IPS-18c (cell line): ENCODE measurements at regions not wholly inside any gene's neighbourhood (a gene's known extent, or its start where the extent isn't known, plus 50 kb on each side); places are given as distances from the start of the nearest gene placed in this dataset.

Experiments
- H3K4me3 ChIP-seq: 2 replicates; pipeline ENCODE4 v1.7.0; 2013; ENCODE audit warnings: low read depth, mild to moderate bottlenecking, low read length, moderate library complexity; ENCODE audit not compliant: insufficient read depth
- H3K9me3 ChIP-seq: one replicate; pipeline ENCODE4 v1.6.1; 2013; ENCODE audit warnings: mild to moderate bottlenecking, low read length, moderate library complexity; ENCODE audit not compliant: control insufficient read depth, insufficient read depth

GRCh38 chr11:82303671-82304070 lies 430.0 kb downstream of the FAM181B start:
- H3K9me3 ChIP-seq = no peaks in the 10 kb centered on the region
- H3K4me3 ChIP-seq = no peak overlapping the region

GRCh38 chr11:82288471-82288870 lies 445.2 kb downstream of the FAM181B start:
- no peak overlapping the region for H3K4me3 ChIP-seq

GRCh38 chr11:82270870-82271269 lies 462.8 kb downstream of the FAM181B start:
- no peak overlapping the region for H3K4me3 ChIP-seq
- H3K9me3 ChIP-seq = no peaks in the 10 kb centered on the region

More at GRCh38 chr11:82288471-82288870, 445.2 kb downstream of the FAM181B start:
- H3K9me3 ChIP-seq = no peaks in the 10 kb centered on the region

GRCh38 chr11:82268627-82269026 lies 465.0 kb downstream of the FAM181B start:
- H3K4me3 ChIP-seq = no peak overlapping the region

GRCh38 chr11:82267186-82267585 lies 466.5 kb downstream of the FAM181B start:
- Histone ChIP-seq H3K9me3 (no peaks in the 10 kb centered on the region), H3K4me3 (no peak overlapping the region)

More at GRCh38 chr11:82268627-82269026, 465.0 kb downstream of the FAM181B start:
- H3K9me3 ChIP-seq = no peaks in the 10 kb centered on the region

GRCh38 chr11:82261367-82261766 lies 472.3 kb downstream of the FAM181B start:
- peaks cover 2% of the 10 kb centered on the region for H3K9me3 ChIP-seq
- no peak overlapping the region for H3K4me3 ChIP-seq

- Histone ChIP-seq H3K4me3 (no peak overlapping the region), H3K9me3 (no peaks in the 10 kb centered on the region)
These were observed 483.6 kb downstream of the FAM181B start for GRCh38 chr11:82250047-82250446.

GRCh38 chr11:82246926-82247325 lies 486.7 kb downstream of the FAM181B start:
- Histone ChIP-seq H3K9me3 (no peaks in the 10 kb centered on the region), H3K4me3 (no peak overlapping the region)

GRCh38 chr11:82239498-82239897 lies 494.2 kb downstream of the FAM181B start:
- H3K4me3 ChIP-seq = no peak overlapping the region
- no peaks in the 10 kb centered on the region for H3K9me3 ChIP-seq

GRCh38 chr11:82234256-82234655 lies 499.4 kb downstream of the FAM181B start:
- Histone ChIP-seq H3K9me3 (no peaks in the 10 kb centered on the region), H3K4me3 (no peak overlapping the region)

- Histone ChIP-seq H3K9me3 (no peaks in the 10 kb centered on the region), H3K4me3 (no peak overlapping the region)
These were observed 500.5 kb downstream of the FAM181B start for GRCh38 chr11:82233201-82233600.

GRCh38 chr11:82229341-82229740 lies 504.3 kb downstream of the FAM181B start:
- H3K4me3 ChIP-seq = no peak overlapping the region
- no peaks in the 10 kb centered on the region for H3K9me3 ChIP-seq

- H3K9me3 ChIP-seq = no peaks in the 10 kb centered on the region
These were observed 507.7 kb downstream of the FAM181B start for GRCh38 chr11:82225930-82226329.

GRCh38 chr11:82225502-82225901 lies 508.2 kb downstream of the FAM181B start:
- H3K4me3 ChIP-seq = no peak overlapping the region

More at GRCh38 chr11:82225930-82226329, 507.7 kb downstream of the FAM181B start:
- H3K4me3 ChIP-seq = no peak overlapping the region

GRCh38 chr11:82216927-82217570 lies 516.6 kb downstream of the FAM181B start:
- Histone ChIP-seq H3K9me3 (no peaks in the 10 kb centered on the region), H3K4me3 (no peak overlapping the region)

More at GRCh38 chr11:82225502-82225901, 508.2 kb downstream of the FAM181B start:
- H3K9me3 ChIP-seq = no peaks in the 10 kb centered on the region

- Histone ChIP-seq H3K4me3 (no peak overlapping the region), H3K9me3 (no peaks in the 10 kb centered on the region)
These were observed 523.7 kb downstream of the FAM181B start for GRCh38 chr11:82210011-82210410.

- Histone ChIP-seq H3K9me3 (no peaks in the 10 kb centered on the region), H3K4me3 (no peak overlapping the region)
These were observed 538.4 kb downstream of the FAM181B start for GRCh38 chr11:82195283-82195682.

- Histone ChIP-seq H3K9me3 (no peaks in the 10 kb centered on the region), H3K4me3 (no peak overlapping the region)
These were observed 539.1 kb downstream of the FAM181B start for GRCh38 chr11:82194521-82194920.

GRCh38 chr11:82191695-82192094 lies 542.0 kb downstream of the FAM181B start:
- H3K4me3 ChIP-seq = no peak overlapping the region
- no peaks in the 10 kb centered on the region for H3K9me3 ChIP-seq
